SU-DHL-6 (cell line): ENCODE measurements at regions not wholly inside any gene's neighbourhood (a gene's known extent, or its start where the extent isn't known, plus 50 kb on each side); places are given as distances from the start of the nearest gene placed in this dataset.

Source experiments
- H2AFZ ChIP-seq: fragments of 200-600 bp; sonication (generic); 2 replicates; pipeline ENCODE4 v1.6.1; 2014; ENCODE audit warnings: low read depth, mild to moderate bottlenecking, moderate library complexity, mixed read lengths, antibody characterized with exemption, low read length; ENCODE audit not compliant: severe bottlenecking
- H3F3A ChIP-seq: fragments of 200-600 bp; shearing (Covaris generic); 2 replicates; pipeline ENCODE4 v1.6.0; 2016; ENCODE audit warnings: antibody characterized with exemption, mild to moderate bottlenecking; ENCODE audit not compliant: insufficient read depth
- H3K27ac ChIP-seq: fragments of 200-600 bp; sonication (generic); 2 replicates; pipeline ENCODE4 v1.5.1; 2016; ENCODE audit warnings: low read depth, mild to moderate bottlenecking, low read length, moderate library complexity, mixed read lengths
- H3K27me3 ChIP-seq: fragments of 200-600 bp; sonication (generic), shearing (Covaris generic); 2 replicates; pipeline ENCODE4 v1.6.0; 2014; ENCODE audit warnings: mild to moderate bottlenecking, low read length
- H3K36me3 ChIP-seq: fragments of 200-600 bp; sonication (generic); 2 replicates; pipeline ENCODE4 v1.6.1; 2014; ENCODE audit warnings: mild to moderate bottlenecking, low read length, mixed read lengths
- H3K4me2 ChIP-seq: fragments of 300-600, 200-600 bp; shearing (Covaris generic), sonication (generic); 2 replicates; pipeline ENCODE4 v1.6.0; 2014; ENCODE audit warnings: low read length, low read depth, mild to moderate bottlenecking; ENCODE audit not compliant: poor library complexity, severe bottlenecking
- H3K4me3 ChIP-seq: fragments of 200-600 bp; sonication (generic); 2 replicates; pipeline ENCODE4 v1.5.1; 2014; ENCODE audit warnings: antibody characterized with exemption, low read length, mild to moderate bottlenecking, mixed read lengths; ENCODE audit not compliant: insufficient read depth, poor library complexity, severe bottlenecking
- H3K79me2 ChIP-seq: fragments of 200-600 bp; sonication (generic); 2 replicates; pipeline ENCODE4 v1.6.1; 2014; ENCODE audit warnings: mild to moderate bottlenecking, low read length, moderate library complexity; ENCODE audit not compliant: insufficient read depth
- H3K9ac ChIP-seq: fragments of 200-600 bp; sonication (generic); 2 replicates; pipeline ENCODE4 v1.7.0; 2014; ENCODE audit warnings: mild to moderate bottlenecking, low read length
- H3K9me2 ChIP-seq: fragments of 200-600 bp; sonication (generic); replicated peaks from 2 replicates; pipeline ENCODE4 v1.6.1; 2014; ENCODE audit warnings: low read length; ENCODE audit not compliant: insufficient read depth
- H3K9me3 ChIP-seq: fragments of 200-600 bp; sonication (generic); 2 replicates; pipeline ENCODE4 v1.6.1; 2014; ENCODE audit warnings: low read length, mixed read lengths; ENCODE audit not compliant: insufficient read depth
- H4K20me1 ChIP-seq: fragments of 200-600 bp; sonication (generic); 2 replicates; pipeline ENCODE4 v1.6.1; 2014; ENCODE audit warnings: low read depth, mild to moderate bottlenecking, antibody characterized with exemption, low read length, moderate library complexity, mixed read lengths
- CTCF ChIP-seq: fragments of 200-600 bp; sonication (generic); IDR thresholded peaks from one replicate; pipeline ENCODE4 v1.5.1; 2017; ENCODE audit warnings: antibody characterized with exemption, mild to moderate bottlenecking, low read length, moderate library complexity; ENCODE audit not compliant: insufficient read depth, poor library complexity, severe bottlenecking
- EZH2phosphoT487 ChIP-seq: fragments of 200-600 bp; sonication (generic), shearing (Covaris generic); conservative IDR thresholded peaks from 2 replicates; pipeline ENCODE4 v1.6.1; 2018; ENCODE audit warnings: mild to moderate bottlenecking, antibody characterized with exemption, low read length, moderate library complexity, mixed read lengths

- Histone ChIP-seq H4K20me1 (no peaks in the 10 kb centered on the region), H3K9me3 (no peaks in the 10 kb centered on the region), H3K79me2 (no peaks in the 10 kb centered on the region), H3K36me3 (no peaks in the 10 kb centered on the region), H3K9ac (no peak overlapping the region), H3K4me2 (no peak overlapping the region), H3K4me3 (no peak overlapping the region), H3K27ac (no peak overlapping the region), H3K27me3 (no peaks in the 10 kb centered on the region), H3K9me2 (no peaks in the 10 kb centered on the region), H2AFZ (no peak overlapping the region), H3F3A (no peaks in the 10 kb centered on the region)
- TF ChIP-seq EZH2phosphoT487 (no peak), CTCF (no peak)
These were observed 51.6 kb upstream of the ALCAM start for GRCh38 chr3:105315144-105315543.

- H2AFZ ChIP-seq = no peak overlapping the region
- H3F3A ChIP-seq = no peaks in the 10 kb centered on the region
- H3K4me2 ChIP-seq = no peak overlapping the region
- no peak overlapping the region for H3K9ac ChIP-seq
- no peak overlapping the region for H3K4me3 ChIP-seq
- TF ChIP-seq CTCF (no peak), EZH2phosphoT487 (no peak)
- H3K36me3 ChIP-seq = no peaks in the 10 kb centered on the region
- no peaks in the 10 kb centered on the region for H3K9me2 ChIP-seq
- no peaks in the 10 kb centered on the region for H3K27me3 ChIP-seq
- H3K9me3 ChIP-seq = no peaks in the 10 kb centered on the region
- no peak overlapping the region for H3K27ac ChIP-seq
- H4K20me1 ChIP-seq = no peaks in the 10 kb centered on the region
- H3K79me2 ChIP-seq = no peaks in the 10 kb centered on the region
These were observed 50.9 kb upstream of the ALCAM start for GRCh38 chr3:105315815-105316214.

GRCh38 chr3:105316331-105316730 is 50.4 kb upstream of the ALCAM start:
- H3K27me3 ChIP-seq = no peaks in the 10 kb centered on the region
- H2AFZ ChIP-seq = no peak overlapping the region
- H3K79me2 ChIP-seq = no peaks in the 10 kb centered on the region
- no peak overlapping the region for H3K4me2 ChIP-seq
- no peak for TF ChIP-seq EZH2phosphoT487
- TF ChIP-seq CTCF = no peak
- H3K36me3 ChIP-seq = no peaks in the 10 kb centered on the region
- no peaks in the 10 kb centered on the region for H4K20me1 ChIP-seq
- H3K9ac ChIP-seq = no peak overlapping the region
- H3K27ac ChIP-seq = no peak overlapping the region
- no peaks in the 10 kb centered on the region for H3F3A ChIP-seq
- H3K4me3 ChIP-seq = no peak overlapping the region
- H3K9me3 ChIP-seq = no peaks in the 10 kb centered on the region
- no peaks in the 10 kb centered on the region for H3K9me2 ChIP-seq
